ENCODE measurements at regions not wholly inside any gene's neighbourhood (a gene's known extent, or its start where the extent isn't known, plus 50 kb on each side); places are given as distances from the start of the nearest gene placed in this dataset.
"Not testable (repeated sequence)": the region's sequence is repeated elsewhere in the genome, so short reads cannot be mapped to it uniquely, and the experiment has no call there.

- no peak for DNase-seq
These were observed 108.2 kb upstream of the MAMLD1 start for GRCh38 chrX:150254909-150255308.

GRCh38 chrX:150255441-150256296 lies 107.4 kb upstream of the MAMLD1 start:
- no peak for DNase-seq

GRCh38 chrX:150256297-150256650 lies 106.8 kb upstream of the MAMLD1 start:
- no peak for DNase-seq

GRCh38 chrX:150257353-150258175 lies 105.6 kb upstream of the MAMLD1 start:
- no peak for DNase-seq

GRCh38 chrX:150258176-150258425 lies 105.0 kb upstream of the MAMLD1 start:
- DNase-seq, result no peak

GRCh38 chrX:150258463-150259430 lies 104.4 kb upstream of the MAMLD1 start:
- DNase-seq, result no peak

GRCh38 chrX:150262456-150262855 lies 100.7 kb upstream of the MAMLD1 start:
- DNase-seq, result no peak

- DNase-seq, result no peak
These were observed 94.2 kb upstream of the MAMLD1 start for GRCh38 chrX:150268839-150269355.

GRCh38 chrX:150269605-150270254 lies 93.4 kb upstream of the MAMLD1 start:
- DNase-seq, result no peak

GRCh38 chrX:150270622-150271021 lies 92.5 kb upstream of the MAMLD1 start:
- DNase-seq, result no peak

- DNase-seq, result not testable (repeated sequence)
These were observed 89.4 kb upstream of the MAMLD1 start for GRCh38 chrX:150273575-150274294.

GRCh38 chrX:150282953-150283352 lies 80.2 kb upstream of the MAMLD1 start:
- DNase-seq, result no peak

GRCh38 chrX:150291014-150291413 lies 72.1 kb upstream of the MAMLD1 start:
- no peak for DNase-seq

- DNase-seq, result no peak
These were observed 69.7 kb upstream of the MAMLD1 start for GRCh38 chrX:150293311-150294013.

GRCh38 chrX:150298841-150299551 lies 64.1 kb upstream of the MAMLD1 start:
- no peak for DNase-seq

GRCh38 chrX:150299579-150299978 lies 63.5 kb upstream of the MAMLD1 start:
- no peak for DNase-seq

GRCh38 chrX:150303386-150304097 lies 59.6 kb upstream of the MAMLD1 start:
- no peak for DNase-seq

GRCh38 chrX:150306002-150306401 lies 57.1 kb upstream of the MAMLD1 start:
- no peak for DNase-seq

- DNase-seq, result no peak
These were observed 55.1 kb upstream of the MAMLD1 start for GRCh38 chrX:150308041-150308440.

Measured in MV-4-11 (cell line).